HG03432 (cell line): ENCODE measurements at regions not wholly inside any gene's neighbourhood (a gene's known extent, or its start where the extent isn't known, plus 50 kb on each side); places are given as distances from the start of the nearest gene placed in this dataset.
A peak's percentile ranks its signal among the peaks of the same experiment; 100 is the strongest.

Source experiments
- ATAC-seq: cut with Tn5 transposase; IDR thresholded peaks from one replicate; pipeline ENCODE4 v1.9.1; 2021; ENCODE audit warnings: mild to moderate bottlenecking, moderate library complexity; ENCODE audit not compliant: unreplicated experiment

DNA sequence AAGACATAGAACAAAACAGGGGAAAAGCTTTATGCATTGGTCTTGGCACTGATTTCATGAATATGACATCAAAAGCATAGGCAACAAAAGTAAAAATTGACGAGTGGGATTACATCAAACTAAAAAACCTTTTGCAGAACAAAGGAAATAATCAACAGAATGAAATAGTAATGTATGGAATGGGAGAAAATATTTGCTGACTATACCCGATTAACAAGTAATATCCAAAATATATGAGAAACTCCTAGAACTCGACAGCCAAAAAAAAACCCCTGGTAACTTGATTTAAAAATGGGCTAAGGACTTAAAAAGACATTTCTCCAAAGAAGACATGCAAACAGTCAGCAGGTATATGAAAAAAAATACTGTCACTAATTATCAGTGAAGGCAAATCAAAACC, 231.7 kb upstream of the MAN1A1 start:
- ATAC-seq, result no peak

DNA sequence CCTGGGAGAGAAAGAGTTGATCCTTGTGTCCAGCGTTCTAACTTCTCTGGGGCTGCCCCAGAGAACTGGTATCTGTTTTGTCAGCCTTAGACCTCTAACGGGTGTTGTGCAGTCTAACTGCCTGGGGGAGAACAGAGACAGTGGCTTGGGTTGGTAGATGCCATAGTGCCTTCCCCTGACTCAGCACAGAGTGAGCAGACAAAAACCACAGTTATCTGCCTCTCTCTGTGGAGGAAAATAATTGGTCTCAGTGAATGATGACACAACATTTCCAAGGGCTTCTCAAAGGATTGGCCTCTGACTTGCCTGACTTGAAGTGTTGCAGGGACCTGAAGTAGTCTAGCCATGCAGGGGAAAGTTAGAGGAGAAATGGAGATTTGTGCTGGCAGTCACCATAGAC, 226.2 kb upstream of the MAN1A1 start:
- ATAC-seq, result no peak

DNA sequence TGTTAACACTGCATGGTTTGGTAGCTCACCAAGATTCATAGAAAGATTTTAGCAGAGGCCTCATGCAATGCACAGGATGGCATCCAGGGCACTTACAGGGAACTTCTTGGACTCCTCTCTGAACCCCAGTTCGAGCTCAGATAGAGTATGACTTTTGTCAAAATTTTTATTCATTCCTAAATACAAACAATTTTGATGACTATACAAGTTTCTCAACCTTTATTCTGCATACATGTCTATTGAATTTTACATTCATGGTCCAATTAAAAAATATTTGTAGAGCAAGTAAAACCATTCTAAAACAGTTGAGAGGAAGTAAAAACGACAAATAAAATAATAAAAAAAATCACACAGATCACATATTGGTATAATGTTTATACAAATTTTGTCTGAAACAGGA, 219.0 kb upstream of the MAN1A1 start:
- no peak for ATAC-seq

DNA sequence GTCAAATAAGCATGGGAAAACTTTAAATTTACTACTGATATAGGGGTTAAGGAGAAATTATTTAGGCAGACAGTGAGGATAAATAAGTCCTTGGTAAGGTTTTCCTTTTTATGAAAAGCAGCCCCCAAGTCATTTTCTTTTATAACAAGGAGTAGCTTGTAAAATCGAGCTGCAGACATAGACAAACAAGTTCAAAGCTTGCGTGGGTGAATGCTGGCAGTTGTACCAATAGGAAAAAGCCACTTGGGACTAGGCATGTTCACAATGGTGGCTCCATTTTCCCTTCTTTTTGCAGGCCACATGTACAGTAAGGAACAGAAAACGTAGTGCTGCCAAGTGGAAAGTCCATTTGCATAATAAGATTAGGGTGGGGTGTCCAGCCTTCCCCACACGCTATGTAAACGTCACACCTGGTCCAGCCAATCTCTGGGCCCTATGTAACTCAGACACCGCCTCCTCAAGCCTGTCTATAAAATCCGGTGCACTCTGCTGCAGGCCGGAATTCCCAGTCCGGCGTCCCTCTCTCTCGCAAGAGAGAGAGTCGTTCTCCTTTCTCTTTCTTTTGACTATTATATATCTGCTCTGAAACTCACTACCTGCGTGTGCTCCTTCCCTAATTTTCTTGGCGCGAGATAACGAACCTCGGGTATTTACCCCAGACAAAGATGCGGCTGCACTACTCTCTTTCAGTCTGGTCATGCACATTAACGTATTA, 217.1 kb upstream of the MAN1A1 start:
- ATAC-seq, result no peak

DNA sequence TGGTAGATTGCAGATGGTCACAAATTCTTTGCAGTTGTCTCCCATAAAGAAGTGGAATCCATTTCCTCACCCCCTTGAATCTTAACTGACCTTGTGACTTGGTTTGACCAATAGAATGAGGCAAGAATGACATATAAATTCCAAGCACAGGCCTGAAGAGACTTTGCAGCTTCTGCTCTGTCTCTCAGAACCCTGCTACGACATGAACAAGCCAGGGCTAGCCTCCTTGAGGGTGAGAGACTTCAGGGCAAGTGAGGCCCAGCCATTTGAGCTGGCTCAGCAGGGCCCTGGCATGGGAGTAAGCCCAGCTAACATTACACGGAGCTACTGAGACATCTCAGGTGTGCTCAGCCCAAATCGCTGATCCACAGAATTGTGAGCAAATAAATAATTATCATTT, 216.3 kb upstream of the MAN1A1 start:
- ATAC-seq, result no peak

DNA sequence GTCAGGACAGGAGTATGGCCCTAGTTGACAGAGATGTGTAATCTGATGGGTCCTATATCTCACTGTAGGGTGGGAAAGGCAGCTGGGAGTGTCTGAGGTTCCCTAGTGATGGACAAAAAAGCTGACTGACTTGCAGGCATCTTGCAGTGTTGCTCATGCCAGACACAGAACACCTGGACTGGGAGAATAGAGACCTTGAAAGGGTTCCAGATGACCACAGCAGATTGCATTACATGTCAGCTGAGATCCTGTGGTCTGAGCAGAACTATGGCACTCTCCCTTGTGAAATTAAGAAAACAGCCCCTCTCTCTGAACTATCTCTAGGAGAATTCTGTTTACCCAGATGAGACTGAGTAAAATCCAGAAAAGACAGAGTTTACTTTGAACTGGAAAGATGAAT, 212.6 kb upstream of the MAN1A1 start:
- ATAC-seq, result no peak

DNA sequence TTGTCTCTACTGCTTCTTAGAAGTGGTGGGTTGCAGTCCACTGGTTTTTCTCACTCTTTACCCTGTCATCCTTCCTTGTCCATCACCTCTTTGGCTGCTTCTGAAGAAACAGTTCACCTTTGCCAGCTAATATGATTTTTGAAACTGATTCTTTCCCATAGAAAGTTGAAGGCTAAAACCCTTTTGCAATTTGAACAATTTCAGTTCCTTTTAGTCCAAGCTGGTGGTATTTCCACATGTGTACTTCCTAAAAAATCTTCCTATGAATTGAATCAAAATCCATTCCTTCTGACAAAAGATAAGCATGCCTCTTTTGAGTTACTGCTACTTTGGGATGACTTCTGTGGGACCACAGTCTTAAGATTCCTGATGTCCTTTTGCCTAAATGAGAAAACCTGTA, 210.0 kb upstream of the MAN1A1 start:
- ATAC-seq, result no peak

DNA sequence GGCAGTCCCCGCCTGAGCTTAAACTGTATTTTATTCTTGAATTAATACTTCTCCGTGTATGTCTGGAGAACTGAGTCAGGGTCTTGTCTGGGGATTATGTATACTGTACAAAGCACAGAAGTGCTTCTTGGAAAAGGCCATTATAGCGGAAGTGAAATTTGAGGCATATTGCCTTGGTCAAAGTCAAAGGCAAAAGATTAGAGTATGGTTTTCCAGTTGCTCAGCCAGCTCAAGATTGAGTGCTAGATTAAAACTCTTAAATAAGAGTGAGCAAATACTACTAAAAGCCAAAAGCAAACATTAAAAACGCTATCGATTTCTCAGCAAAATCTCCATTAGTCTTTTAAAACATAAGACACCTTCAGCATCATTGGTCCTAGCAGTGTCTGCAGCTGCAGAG, 207.7 kb upstream of the MAN1A1 start:
- no peak for ATAC-seq

DNA sequence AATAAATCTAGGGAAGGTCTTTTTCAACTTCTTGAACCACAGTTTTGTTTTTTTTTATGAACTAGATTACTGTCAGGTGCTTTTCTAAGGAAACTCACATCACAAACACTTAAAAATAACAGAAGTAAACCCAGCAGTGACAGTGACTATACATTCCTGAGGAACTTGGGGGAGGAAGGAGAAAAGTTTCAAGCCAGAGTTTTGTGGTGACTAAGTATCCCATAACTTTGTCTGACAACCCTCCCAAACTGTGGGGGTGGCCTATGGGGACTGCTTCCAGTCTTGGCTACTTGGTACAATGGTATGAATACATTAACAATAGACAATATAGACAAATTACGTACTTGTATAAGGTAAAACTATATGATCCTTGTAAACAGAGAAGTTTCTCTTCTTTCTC, 202.5 kb upstream of the MAN1A1 start:
- no peak for ATAC-seq

DNA sequence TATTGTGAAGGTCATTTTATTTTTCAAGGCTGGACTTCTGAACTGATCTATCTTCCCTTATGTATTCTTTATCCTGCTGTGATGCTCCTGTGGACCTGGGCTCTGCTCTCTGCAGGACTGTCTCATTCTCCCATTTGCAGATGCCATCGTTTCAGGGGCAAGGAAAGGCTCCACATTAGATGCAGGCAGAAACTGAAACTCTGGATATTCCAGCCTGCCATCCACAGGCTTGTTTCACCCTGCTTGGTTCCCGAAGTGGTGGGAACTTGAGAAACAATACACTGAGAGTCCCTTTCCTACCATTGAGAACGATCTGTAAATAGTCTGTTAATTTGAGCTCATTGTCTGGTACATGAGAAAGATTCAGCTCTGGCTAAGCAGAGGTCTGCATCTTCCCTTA, 197.5 kb upstream of the MAN1A1 start:
- no peak for ATAC-seq

DNA sequence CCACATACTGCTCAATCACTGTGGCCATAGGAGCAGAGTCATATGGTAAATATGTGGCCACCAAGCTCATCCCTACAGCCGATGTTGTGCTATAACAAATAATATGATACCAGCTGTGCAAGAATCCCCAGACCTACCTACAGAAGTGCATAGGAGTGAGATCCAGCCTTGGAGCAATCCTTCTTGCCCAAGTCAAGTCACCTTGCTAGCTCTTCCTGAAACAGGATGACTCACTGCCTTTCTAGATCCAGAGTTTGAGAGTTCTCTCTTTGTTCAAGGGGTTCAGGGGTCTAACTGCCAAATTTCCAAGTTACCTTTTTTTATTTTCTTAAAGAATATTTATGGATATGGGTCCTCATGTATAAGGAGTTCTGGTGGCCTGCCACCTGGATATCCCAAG, 195.7 kb upstream of the MAN1A1 start:
- no peak for ATAC-seq

DNA sequence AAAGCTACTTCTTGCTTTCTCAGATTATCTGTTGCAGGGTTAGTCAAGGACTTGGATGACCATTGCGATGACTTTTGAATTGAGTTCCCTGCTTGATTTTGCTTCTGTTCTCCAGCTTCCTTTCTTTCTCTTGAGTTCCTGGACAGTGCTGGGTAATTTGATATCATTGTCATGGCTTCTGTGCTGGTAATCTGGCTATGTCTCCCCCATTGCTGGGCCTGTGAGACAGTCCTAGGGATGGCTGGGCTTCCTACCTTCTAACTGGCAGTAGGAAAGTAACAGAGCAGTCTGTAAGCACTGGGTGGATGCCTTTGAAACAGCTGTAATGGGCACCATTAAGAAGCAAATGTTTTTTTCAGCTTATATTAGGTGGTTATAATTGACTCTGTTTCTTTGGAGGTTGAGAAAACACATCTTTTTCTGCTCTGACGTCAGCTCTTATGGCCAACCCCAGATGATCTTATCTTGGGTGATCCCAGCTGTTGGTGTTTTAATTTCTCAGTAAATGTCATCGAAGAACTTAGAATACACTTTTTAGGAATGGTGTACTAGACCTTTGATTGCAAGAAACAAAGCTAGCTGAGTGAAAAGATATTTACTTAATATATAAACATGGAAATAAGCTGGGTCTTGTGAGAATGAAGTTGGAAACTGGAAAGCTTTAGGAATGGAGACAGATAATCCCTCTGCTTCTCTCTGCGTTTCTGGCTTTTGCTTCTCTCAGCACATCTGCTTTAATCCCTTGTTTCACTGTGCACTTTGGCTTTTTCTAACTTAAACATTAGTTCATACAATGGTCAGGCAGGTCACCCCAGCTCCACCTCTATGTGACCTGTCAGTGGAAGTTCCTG, 195.0 kb upstream of the MAN1A1 start:
- ATAC-seq, result no peak

DNA sequence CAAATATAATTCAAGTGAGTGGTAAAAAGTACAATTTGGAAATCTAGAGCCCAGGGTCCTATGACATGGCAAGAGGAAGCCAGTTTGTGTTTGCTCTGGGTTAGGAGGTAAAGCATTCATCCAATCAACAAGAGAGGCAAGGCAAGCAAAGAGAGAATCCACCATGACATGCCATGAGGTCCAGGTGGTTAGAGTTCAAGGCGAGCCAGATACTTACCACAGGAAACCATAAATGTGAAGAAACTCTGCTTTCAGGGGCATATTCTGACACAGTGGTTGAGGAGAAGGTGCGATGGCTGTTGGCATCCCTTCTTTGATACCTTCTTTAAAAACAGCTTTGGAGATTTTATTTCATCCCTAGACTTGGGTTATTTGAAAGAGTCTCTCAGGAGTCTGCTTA, 193.8 kb upstream of the MAN1A1 start:
- no peak for ATAC-seq

DNA sequence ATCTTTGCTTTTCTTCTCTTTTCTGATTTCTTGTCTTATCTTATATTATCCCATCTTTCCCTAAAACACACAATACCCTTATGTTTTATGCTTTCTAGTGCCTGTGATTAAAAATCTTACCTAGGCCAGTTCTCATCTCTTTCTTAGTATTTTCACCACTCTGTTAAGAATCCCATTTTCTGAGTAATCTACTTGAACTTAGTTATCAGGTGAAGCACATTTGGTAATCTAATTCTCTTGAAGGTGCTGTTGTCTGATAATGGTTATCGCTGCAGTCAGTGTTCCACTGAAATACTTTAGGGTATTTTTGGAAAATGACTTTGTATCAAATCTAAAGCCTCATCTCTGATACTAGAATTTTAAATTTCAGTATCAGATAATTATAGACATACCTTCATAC, 192.5 kb upstream of the MAN1A1 start:
- ATAC-seq, result no peak

DNA sequence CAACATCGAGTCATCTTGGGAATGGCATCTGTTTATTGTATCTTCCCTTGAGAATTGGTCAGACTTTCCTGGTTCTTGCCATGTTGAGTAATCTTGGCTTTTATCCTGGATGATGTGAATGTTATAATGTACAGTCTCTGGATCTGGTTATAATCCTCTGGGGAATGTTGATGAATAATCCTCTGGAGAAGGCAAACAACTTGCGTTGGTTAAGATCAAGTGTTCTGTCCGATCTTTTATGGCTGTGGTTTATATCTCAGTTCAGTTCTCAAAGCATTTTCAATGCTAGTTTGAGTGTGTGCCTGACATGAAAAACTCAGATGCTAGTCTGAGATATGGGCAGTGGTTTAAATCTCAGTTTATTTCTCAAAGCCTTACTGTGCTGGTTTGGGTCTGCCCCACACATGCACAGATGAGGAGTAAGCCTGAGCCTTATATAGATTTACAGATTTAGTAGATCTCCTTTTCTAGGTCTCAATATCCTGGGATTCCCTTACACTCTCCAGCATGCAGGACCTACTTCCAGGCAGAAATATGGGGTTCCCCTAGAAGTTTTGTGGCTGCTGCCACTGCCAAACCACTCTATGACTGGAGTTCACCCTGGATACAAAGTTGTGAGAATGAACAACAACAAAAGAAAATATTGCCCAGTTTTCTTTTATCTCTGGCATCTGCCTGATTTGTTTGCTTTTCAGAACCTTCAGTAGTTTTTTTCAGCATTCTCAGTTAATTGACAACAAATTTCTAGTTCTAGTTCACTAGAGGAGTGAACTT, 191.8 kb upstream of the MAN1A1 start:
- ATAC-seq, result no peak

DNA sequence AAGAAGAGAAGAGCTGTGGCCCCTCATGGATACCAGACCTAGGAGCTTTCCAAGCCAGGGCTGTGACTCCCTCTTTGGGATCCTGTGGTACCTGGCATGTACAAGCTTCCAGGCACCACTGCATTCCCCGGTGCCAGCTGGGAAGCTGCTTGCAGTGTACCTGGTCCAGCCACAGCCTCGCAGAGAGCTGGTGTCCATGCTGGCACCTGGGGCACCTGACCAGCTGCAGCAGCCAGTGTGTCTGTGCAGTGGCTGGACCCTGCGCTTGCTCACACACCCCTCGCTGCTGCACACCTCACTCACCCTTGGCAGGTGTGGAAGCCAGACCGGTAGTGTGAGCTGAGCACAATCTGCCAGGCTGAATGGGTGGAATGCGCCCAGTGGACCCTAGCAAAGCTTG, 190.9 kb upstream of the MAN1A1 start:
- no peak for ATAC-seq

DNA sequence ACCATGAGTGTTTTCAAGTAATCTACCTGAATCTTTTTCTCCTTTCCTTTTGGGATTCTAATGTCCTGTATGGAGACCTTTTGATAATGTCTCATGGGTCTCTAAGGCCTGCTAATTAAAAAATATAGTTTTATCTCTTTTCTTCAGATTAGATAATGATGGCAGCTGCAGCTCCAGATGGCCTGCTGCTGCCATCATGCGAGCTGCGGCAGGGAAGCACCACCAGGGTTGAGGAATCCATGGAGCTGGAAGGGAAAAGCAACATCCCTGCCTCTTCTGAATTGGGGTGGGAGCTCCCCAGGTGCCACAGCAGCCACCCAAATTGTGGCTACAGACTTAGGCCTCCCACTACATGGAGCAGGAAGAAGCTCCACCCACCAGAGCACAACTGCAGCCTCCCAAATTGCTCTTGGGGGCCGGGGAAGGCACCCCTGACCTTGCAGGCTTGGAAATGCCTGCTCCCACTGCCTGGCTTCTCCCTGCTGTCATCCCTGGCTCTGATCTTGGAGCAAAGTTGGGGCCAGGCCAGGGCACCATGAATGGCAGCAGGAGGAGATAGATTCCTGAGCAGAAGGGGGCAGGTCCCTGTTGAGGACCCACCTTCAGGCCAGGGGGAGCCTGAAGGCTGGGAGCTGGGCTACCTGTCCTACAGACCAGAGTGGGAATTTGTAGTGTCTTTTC, 189.6 kb upstream of the MAN1A1 start:
- no peak for ATAC-seq

DNA sequence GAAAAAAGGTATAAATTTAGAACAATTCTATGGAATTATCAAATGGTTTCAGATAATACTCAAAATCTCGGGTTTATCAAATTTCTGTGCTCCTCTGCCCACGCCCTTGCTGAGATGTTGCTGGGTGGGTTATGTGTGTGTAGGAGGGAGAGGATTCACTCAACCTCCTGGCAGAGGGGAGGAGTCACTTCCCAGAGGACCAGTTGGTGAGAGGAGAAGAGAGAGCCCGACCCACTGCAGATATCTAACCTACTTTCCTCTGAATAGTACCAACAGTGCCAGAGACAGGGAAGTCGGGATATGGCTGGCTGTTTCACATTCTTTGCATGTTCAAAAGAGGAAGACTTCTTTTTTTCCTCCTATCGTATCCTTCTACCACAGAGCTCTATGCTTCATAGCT, 187.1 kb upstream of the MAN1A1 start:
- ATAC-seq, result no peak

DNA sequence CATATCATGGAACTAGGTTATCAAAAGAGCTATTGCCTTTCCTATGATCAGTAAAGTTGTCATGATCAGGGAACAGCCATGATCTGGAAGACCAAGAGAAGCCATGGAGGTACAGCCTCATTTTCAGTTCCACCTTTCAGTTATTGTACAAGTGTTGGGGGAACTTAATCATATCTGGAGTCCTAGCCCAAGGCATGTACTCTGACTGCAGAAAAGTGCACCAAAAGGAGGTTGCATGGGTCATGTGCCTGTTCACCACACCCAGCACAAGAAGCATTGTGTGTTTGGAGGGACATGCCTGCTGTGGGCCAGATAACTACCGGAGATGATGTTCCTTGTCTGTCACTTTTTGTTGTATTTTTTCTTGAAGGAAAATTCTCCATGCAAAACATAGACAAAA, 185.8 kb upstream of the MAN1A1 start:
- ATAC-seq, result peak; percentile 60

DNA sequence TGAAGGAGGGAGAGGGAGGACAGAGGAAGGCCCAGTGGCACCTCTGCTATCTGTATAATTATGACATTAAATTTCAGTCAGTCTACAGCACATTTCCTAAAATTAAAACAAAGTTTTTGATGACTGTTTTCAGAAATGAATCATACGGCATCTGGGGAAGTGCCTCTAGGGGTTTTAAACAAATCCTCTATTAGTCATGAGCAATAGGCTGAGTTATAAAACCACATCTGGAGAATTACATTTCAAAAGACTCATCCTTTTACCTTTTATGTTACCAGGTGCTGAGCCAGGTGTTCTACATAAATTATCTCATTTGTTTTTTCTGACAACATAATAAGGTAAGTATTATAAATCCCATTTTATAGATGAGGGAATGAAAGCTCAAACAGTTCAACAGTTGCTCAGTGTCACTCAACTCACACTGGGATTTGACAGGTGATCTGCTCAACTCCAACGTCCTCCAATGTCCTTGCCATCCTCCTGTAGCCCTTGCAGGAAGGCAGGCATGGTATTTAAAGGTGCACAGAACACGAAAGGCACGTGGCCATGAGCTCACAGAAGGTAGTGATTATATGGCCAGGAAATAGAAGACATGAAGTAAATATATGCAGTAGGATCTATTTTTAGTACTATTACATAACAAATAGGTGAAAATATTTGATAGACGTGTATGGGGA, 184.2 kb upstream of the MAN1A1 start:
- ATAC-seq, result peak; percentile 81

DNA sequence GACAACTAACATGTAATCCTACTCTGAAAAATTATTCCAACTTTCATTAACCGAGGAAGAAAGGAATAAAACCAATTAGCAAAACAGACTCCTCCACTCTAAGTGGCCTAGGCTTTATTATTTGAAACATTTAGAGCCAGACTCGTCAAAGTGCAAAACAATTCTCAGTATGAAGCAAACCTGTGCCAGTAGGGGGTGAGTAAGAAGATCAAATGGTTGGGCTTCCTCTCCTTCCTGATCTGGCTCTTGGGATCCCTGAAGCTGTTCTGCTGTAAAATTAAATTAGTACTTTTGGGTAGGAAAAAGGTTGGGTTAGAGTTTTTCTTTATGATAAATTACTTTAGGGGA, 177.6 kb upstream of the MAN1A1 start:
- ATAC-seq, result no peak
